HG03469 (cell line): ENCODE measurements at regions not wholly inside any gene's neighbourhood (a gene's known extent, or its start where the extent isn't known, plus 50 kb on each side); places are given as distances from the start of the nearest gene placed in this dataset.

Source experiments
- ATAC-seq: cut with Tn5 transposase; IDR thresholded peaks from one replicate; pipeline ENCODE4 v1.9.1; 2021; ENCODE audit warnings: mild to moderate bottlenecking, moderate library complexity, moderate number of reproducible peaks; ENCODE audit not compliant: unreplicated experiment

- ATAC-seq: no peak
These were observed 486.3 kb downstream of the NPHP4 start for GRCh38 chr1:5505944-5506343.

GRCh38 chr1:5504364-5504740, 487.9 kb downstream of the NPHP4 start:
- no peak for ATAC-seq

GRCh38 chr1:5503556-5504363, 488.5 kb downstream of the NPHP4 start:
- no peak for ATAC-seq

- no peak for ATAC-seq
These were observed 489.7 kb downstream of the NPHP4 start for GRCh38 chr1:5502311-5503194.

GRCh38 chr1:5501206-5501930, 490.9 kb downstream of the NPHP4 start:
- ATAC-seq: no peak

GRCh38 chr1:5500541-5500940, 491.7 kb downstream of the NPHP4 start:
- ATAC-seq: no peak

GRCh38 chr1:5497503-5497902, 494.7 kb downstream of the NPHP4 start:
- ATAC-seq: no peak

- no peak for ATAC-seq
These were observed 496.4 kb downstream of the NPHP4 start for GRCh38 chr1:5495596-5496410.

- ATAC-seq: no peak
These were observed 497.7 kb downstream of the NPHP4 start for GRCh38 chr1:5494518-5494917.

- ATAC-seq: no peak
These were observed 498.3 kb downstream of the NPHP4 start for GRCh38 chr1:5493851-5494311.

- ATAC-seq: no peak
These were observed 498.9 kb downstream of the NPHP4 start for GRCh38 chr1:5493275-5493674.

GRCh38 chr1:5492846-5493245, 499.4 kb downstream of the NPHP4 start:
- no peak for ATAC-seq

- ATAC-seq: no peak
These were observed 500.9 kb downstream of the NPHP4 start for GRCh38 chr1:5491207-5491904.

GRCh38 chr1:5490635-5491034, 501.6 kb downstream of the NPHP4 start:
- ATAC-seq: no peak

GRCh38 chr1:5488448-5488847, 503.8 kb downstream of the NPHP4 start:
- no peak for ATAC-seq

- no peak for ATAC-seq
These were observed 506.1 kb downstream of the NPHP4 start for GRCh38 chr1:5485968-5486696.

GRCh38 chr1:5485436-5485835, 506.8 kb downstream of the NPHP4 start:
- no peak for ATAC-seq

- ATAC-seq: no peak
These were observed 507.6 kb downstream of the NPHP4 start for GRCh38 chr1:5484451-5485165.
